SW480 (cell line): ENCODE measurements at regions not wholly inside any gene's neighbourhood (a gene's known extent, or its start where the extent isn't known, plus 50 kb on each side); places are given as distances from the start of the nearest gene placed in this dataset.

Experiments used
- DNase-seq: peaks from one replicate; pipeline ENCODE4 v3.0.0-alpha.2; 2016; ENCODE audit warnings: low spot score

- DNase-seq, result no peak
Measured at GRCh38 chr1:239008568-239008967, 377.8 kb upstream of the CHRM3 start.

GRCh38 chr1:239006276-239006675 is 380.1 kb upstream of the CHRM3 start:
- DNase-seq, result no peak

- no peak for DNase-seq
Measured at GRCh38 chr1:238999944-239000343, 386.4 kb upstream of the CHRM3 start.

- DNase-seq, result no peak
Measured at GRCh38 chr1:238998577-238998976, 387.8 kb upstream of the CHRM3 start.

DNA sequence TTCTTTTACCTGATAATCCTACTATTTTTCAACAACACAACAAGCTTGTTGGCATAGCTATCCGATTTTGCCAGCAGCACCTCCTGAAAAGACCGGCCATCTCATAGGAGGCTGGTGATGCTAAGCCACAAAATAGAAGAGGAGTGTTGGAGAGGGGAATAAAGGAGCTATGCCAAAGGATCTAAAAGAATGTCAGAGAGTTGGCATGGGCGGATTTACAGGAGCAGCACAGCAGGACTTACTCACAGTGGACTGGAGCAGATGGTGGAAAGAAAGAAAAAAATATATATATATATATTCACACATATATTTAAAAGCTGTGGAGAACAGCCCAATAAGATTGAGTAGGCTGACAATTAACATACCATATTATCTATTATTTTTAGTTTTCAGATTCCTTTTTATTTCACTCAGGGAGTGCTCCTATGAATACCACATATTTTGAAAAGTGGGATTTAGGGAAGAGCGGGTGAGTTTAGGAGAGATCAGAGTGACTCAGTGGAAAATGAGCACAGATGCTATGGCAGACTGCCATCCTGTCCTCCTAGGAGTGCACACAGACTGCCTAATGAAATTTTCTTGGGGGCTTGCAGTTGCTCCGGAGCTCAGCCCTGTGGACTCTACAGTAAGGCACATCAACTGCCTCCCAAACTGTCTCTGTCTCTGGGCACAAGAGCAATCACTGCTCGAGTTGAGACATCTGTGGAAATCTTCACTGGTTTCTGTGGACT is 394.4 kb upstream of the CHRM3 start:
- no peak for DNase-seq

- no peak for DNase-seq
Measured at GRCh38 chr1:238985312-238985711, 401.1 kb upstream of the CHRM3 start.

- DNase-seq, result no peak
Measured at GRCh38 chr1:238982736-238983135, 403.6 kb upstream of the CHRM3 start.

DNA sequence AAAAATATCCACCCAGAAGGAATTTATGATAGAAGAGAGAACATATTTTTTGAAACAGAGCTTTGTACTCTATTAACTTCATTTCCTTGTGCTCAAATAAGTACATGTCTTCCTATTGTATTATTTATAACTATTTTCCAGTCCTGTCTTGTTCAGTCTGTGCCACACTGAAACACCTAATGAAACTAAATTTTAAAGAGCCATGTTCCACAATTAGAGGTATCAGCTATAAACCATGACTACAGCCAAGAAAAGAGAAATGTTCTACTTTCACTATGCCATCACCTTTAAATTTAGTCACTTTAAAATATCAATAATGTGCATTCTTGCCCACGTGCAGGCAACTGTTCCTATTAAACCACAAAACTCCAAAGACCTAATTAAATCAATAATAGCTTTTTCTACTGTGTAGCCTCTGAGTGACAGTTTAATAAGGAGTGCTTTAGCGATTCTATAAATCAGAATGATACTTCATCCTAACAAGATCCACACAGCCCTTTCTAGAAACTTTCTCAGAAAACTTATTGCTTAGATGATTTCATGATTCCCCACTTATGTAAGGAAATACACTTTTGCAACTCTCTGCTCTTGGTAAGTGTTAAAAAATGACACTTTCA is 404.9 kb upstream of the CHRM3 start:
- no peak for DNase-seq

DNA sequence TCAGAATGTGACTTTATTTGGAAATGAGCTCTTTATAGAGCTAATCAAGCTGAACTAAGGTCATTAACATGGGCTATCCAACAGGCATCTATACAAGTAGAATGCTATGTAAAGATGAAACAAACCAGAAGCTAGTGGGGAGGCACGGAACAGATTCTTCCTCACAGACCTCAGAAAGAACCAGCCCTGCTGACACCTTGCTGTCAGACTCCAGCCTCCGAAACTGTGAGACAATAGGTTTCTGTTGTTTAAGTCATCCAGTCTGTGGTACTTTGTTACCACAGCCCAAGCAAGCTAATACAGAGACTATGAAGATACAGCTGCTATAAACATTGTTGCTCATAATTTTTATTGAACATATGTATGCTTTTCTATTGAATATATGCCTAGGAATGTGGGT is 406.3 kb upstream of the CHRM3 start:
- no peak for DNase-seq

GRCh38 chr1:238964631-238965030 is 421.7 kb upstream of the CHRM3 start:
- DNase-seq, result no peak

GRCh38 chr1:238962941-238963340 is 423.4 kb upstream of the CHRM3 start:
- no peak for DNase-seq

GRCh38 chr1:238961790-238962189 is 424.6 kb upstream of the CHRM3 start:
- DNase-seq, result no peak

DNA sequence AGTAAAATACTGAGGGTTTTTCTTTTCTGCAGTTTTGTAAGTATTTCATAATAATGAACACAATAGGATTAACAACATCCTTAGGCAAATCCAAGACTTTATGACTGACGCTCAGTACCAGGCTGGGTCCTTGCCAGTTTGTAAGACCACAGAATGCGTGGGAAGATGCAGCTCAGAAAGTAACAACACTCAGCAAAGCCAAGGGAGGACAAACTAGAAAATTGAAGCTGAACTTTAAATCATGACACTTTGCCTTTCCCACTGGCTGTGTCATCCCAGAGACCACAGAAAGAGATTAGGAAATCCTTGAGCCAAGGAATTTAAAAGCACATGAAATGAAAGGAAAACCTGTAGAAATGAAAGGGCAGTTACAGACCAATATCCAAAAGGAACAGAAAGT is 426.3 kb upstream of the CHRM3 start:
- DNase-seq, result no peak

- no peak for DNase-seq
Measured at GRCh38 chr1:238955934-238956333, 430.4 kb upstream of the CHRM3 start.

- DNase-seq, result peak; percentile 10
Measured at GRCh38 chr1:238954865-238955264, 431.5 kb upstream of the CHRM3 start.

DNA sequence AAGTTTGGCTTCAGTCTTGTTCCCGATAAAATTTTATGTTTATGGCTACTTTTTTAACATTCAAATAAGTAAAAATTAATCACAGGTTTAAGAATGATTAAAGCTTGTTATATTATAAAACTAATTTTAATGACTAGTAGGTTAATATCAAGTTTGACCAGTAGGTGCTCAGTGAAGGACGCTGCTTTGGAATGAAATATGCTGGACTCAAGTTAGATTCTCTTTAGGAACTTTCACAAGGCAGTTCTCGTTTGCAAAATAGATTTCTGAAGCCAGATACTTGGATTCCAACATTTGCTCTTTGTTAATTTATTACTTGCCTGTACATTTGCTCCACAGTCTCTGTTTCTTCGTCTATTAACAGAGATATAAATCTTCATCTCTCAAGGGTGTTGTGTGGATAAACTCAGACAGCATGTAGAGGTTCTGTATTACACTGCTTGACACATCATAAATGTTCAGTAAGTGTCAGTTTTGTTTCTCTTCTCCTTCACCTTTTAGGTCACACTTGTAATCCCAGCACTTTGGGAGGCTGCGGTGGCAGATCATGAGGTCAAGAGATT is 432.8 kb upstream of the CHRM3 start:
- DNase-seq, result no peak

GRCh38 chr1:238951809-238952208 is 434.6 kb upstream of the CHRM3 start:
- peak; percentile 45 for DNase-seq

GRCh38 chr1:238950784-238951183 is 435.6 kb upstream of the CHRM3 start:
- no peak for DNase-seq

DNA sequence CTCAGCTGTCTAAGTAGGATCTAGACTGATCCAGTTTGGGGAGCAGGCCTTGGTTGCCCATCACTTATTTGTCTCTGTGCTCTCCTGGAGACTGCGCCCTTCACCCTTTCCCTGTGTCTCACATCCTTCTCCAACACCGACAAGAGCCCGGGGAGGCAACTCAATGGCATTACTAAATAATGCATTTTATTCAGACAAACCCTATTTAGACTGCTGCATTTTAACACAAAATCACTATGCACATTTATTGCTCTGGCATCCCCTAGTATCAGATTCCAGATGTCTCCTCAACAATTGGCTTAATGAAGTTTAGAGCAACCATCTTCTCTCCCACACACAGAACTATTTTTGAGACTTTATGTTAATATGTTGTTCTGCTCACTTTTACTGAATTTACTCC is 436.4 kb upstream of the CHRM3 start:
- no peak for DNase-seq

GRCh38 chr1:238944028-238944427 is 442.3 kb upstream of the CHRM3 start:
- DNase-seq, result no peak

- DNase-seq, result no peak
Measured at GRCh38 chr1:238927899-238928298, 458.5 kb upstream of the CHRM3 start.

DNA sequence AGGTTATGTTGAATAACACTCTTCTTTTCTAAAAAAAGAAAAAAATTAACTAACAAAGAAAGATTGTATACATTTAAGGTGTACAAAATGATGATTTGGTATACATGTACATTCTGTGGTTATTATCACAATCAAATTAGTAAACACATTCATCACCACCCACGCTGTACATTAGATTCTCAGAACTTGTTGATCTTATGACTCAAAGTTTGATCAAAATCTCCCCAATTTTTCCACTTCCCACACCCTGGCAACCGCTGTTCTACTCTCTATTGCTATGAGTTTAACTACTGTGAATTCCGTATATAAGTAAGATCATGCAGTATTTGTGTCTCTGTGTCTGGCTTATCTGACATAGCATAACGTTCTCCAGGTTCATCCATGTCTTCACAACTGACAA is 469.5 kb upstream of the CHRM3 start:
- DNase-seq, result no peak

DNA sequence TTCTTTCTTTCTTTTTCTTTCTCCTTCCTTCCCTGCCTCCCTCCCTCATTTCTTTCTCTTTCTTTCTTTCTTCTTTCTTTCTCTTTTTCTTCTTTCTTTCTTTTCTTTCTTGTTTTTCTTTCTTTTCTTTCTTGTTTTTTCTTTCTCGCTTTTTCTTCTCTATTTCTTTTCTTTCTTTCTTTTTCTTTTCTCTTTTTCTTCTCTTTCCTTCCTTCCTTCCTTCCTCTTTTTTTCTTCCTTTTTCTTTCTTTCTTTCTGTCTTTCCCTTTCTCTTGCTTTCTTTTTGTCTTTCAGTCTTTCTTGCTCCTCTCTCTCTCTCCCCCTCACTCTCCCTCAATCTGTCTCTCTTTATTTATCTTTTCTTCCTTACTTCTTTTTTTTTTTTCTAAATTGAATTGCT is 472.0 kb upstream of the CHRM3 start:
- DNase-seq, result no peak

DNA sequence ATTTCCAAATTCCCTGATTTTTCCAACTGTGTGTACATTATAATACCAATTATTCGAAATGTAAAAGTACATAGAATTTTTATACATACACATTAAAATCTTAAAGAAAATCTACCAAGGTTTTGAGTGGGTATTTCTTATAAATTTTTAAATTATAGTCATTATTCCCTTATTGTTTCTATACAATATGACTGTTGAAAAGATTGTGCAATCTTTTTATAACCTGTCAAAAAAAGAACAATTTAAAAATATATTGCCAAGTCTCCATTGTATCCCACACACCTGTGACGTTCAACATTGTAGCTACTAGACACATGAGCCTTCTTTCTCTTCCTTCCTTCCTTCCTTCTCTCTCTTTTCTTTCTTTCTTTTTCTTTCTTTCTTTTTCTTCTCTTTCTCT is 473.2 kb upstream of the CHRM3 start:
- DNase-seq, result no peak
